ENCODE measurements at regions not wholly inside any gene's neighbourhood (a gene's known extent, or its start where the extent isn't known, plus 50 kb on each side); places are given as distances from the start of the nearest gene placed in this dataset.

DNA sequence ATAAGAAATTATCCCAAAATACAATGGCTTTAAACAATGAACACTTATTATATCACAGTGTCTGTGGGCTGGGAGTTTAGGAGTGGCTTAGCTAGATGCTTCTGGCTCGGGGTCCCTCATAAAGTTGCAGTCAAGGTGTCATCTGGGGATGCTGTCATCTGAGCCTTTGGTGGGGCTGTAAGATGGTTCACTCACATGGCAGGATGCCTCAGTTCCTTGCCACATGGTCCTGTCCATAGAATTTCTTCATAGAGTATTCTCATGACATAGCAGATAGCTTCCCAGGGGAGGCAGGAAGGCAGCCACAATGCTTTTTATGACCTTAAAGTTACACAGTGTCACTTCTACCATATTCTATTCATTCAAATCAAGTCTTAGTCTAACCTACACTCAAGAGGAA, 51.2 kb upstream of the HMHB1 start:
- no peaks in the 10 kb centered on the region for H3K79me2 ChIP-seq (ENCODE audit: insufficient read depth, low read length)
- no peak overlapping the region for H3K4me2 ChIP-seq (ENCODE audit: low read depth, low read length)
- DNase-seq (ENCODE audit: low spot score), result no peak
- in situ Hi-C loops (cut with HindIII; ENCODE audit: extremely low pct_ligation_motif_present, low pct_unique_long_range_greater_than_20kb), result no loop called here
- H3K4me3 ChIP-seq (replicated peaks in 1 of 3; ENCODE audit: insufficient read depth in 1 of 3, low read depth in 2 of 3, low read length in 3 of 3), result no peak overlapping the region
- CTCF ChIA-PET (ENCODE audit: low intra/inter-chr PET ratio, low total read pairs), result no interaction called here
- H3K9me3 ChIP-seq (ENCODE audit: low read length), result no peaks in the 10 kb centered on the region
- no peaks in the 10 kb centered on the region; a peak in 1 of 5 replicates for H3K27me3 ChIP-seq (ENCODE audit: control insufficient read depth in 1 of 2, insufficient read depth in 2 of 2, low read length in 2 of 2)
- H3K9ac ChIP-seq (ENCODE audit: insufficient read depth, low read depth, low read length), result no peak overlapping the region
- no peak overlapping the region for H2AFZ ChIP-seq (ENCODE audit: low read length)
- no peaks in the 10 kb centered on the region for H4K20me1 ChIP-seq (ENCODE audit: insufficient read depth, low read length)
- no peak for ATAC-seq
- POLR2A ChIA-PET, result no interaction called here
- BruUV-seq (replicated peaks), result no TSS peak
- no peak overlapping the region for H3K27ac ChIP-seq (ENCODE audit: extremely low read length, insufficient read depth, low read length)
- no peak for TF ChIP-seq SMAD1 (CRISPR knock-in tag; IDR thresholded peaks at IDR 0.05; ENCODE audit: borderline replicate concordance, low read depth)
- TF ChIP-seq EEA1 (CRISPR knock-in tag; IDR thresholded peaks at IDR 0.05; ENCODE audit: borderline replicate concordance), result no peak
- no peak for FAIRE-seq
- WGBS (ENCODE audit: low lambda C conversion rate), result no CpG with 5 or more reads among the region's 1 CpG
- H3K4me1 ChIP-seq (ENCODE audit: insufficient read depth, low read length), result peaks cover 8% of the 10 kb centered on the region
- no peaks in the 10 kb centered on the region for H3K36me3 ChIP-seq (replicated peaks in 1 of 2; ENCODE audit: control insufficient read depth in 1 of 2, insufficient read depth in 2 of 2, low read length in 2 of 2)
- intact Hi-C loops (cut with micrococcal nuclease; ENCODE audit: unreplicated experiment), result no loop called here

- ChIA-PET POLR2A (no interaction called here), CTCF (ENCODE audit: low intra/inter-chr PET ratio, low total read pairs) (no interaction called here)
- no peak overlapping the region for H3K27ac ChIP-seq (ENCODE audit: extremely low read length, insufficient read depth, low read length)
- no peak overlapping the region for H3K4me2 ChIP-seq (ENCODE audit: low read depth, low read length)
- no peak for DNase-seq (ENCODE audit: low spot score)
- H3K36me3 ChIP-seq (replicated peaks in 1 of 2; ENCODE audit: control insufficient read depth in 1 of 2, insufficient read depth in 2 of 2, low read length in 2 of 2), result no peaks in the 10 kb centered on the region
- BruUV-seq (replicated peaks), result no TSS peak
- in situ Hi-C loops (cut with HindIII; ENCODE audit: extremely low pct_ligation_motif_present, low pct_unique_long_range_greater_than_20kb) (no loop called here), intact Hi-C loops (cut with micrococcal nuclease; ENCODE audit: unreplicated experiment) (no loop called here)
- FAIRE-seq, result no peak
- ATAC-seq, result no peak
- no peaks in the 10 kb centered on the region; a peak in 1 of 5 replicates for H3K27me3 ChIP-seq (ENCODE audit: control insufficient read depth in 1 of 2, insufficient read depth in 2 of 2, low read length in 2 of 2)
- no peak overlapping the region for H2AFZ ChIP-seq (ENCODE audit: low read length)
- no peak overlapping the region for H3K9ac ChIP-seq (ENCODE audit: insufficient read depth, low read depth, low read length)
- 0% methylated on average over 1 of the region's 1 CpG for WGBS (ENCODE audit: low lambda C conversion rate)
- no peaks in the 10 kb centered on the region for H3K79me2 ChIP-seq (ENCODE audit: insufficient read depth, low read length)
- H3K9me3 ChIP-seq (ENCODE audit: low read length), result no peaks in the 10 kb centered on the region
- H3K4me3 ChIP-seq (replicated peaks in 1 of 3; ENCODE audit: insufficient read depth in 1 of 3, low read depth in 2 of 3, low read length in 3 of 3), result no peak overlapping the region
- H4K20me1 ChIP-seq (ENCODE audit: insufficient read depth, low read length), result no peaks in the 10 kb centered on the region
- peaks cover 9% of the 10 kb centered on the region for H3K4me1 ChIP-seq (ENCODE audit: insufficient read depth, low read length)
- TF ChIP-seq RELA (CRISPR knock-in tag; IDR thresholded peaks at IDR 0.05) (no peak), ZBTB34 (CRISPR knock-in tag; IDR thresholded peaks at IDR 0.05) (no peak), ZKSCAN1 (IDR thresholded peaks at IDR 0.05; ENCODE audit: low read length) (no peak), ZNF572 (CRISPR knock-in tag; IDR thresholded peaks at IDR 0.05) (no peak), PAXIP1 (CRISPR knock-in tag; conservative IDR thresholded peaks at IDR 0.05) (no peak), ZC3H4 (CRISPR knock-in tag; IDR thresholded peaks at IDR 0.05; ENCODE audit: borderline replicate concordance) (no peak), IRF1 (CRISPR knock-in tag; IDR thresholded peaks at IDR 0.05; ENCODE audit: low read depth) (no peak), ZNF326 (CRISPR knock-in tag; IDR thresholded peaks at IDR 0.05; ENCODE audit: borderline replicate concordance) (no peak), REPIN1 (CRISPR knock-in tag; IDR thresholded peaks at IDR 0.05; ENCODE audit: borderline replicate concordance, low read depth) (no peak), ZFP62 (CRISPR knock-in tag; IDR thresholded peaks at IDR 0.05) (no peak), IRX3 (CRISPR knock-in tag; IDR thresholded peaks at IDR 0.05; ENCODE audit: borderline replicate concordance, low read depth) (no peak), KLF13 (CRISPR knock-in tag; IDR thresholded peaks at IDR 0.05) (no peak)
Observed at GRCh38 chr5:143760131-143760505, 51.8 kb upstream of the HMHB1 start.

Data from HepG2 (cell line).